SK-N-SH (cell line): ENCODE measurements at regions not wholly inside any gene's neighbourhood (a gene's known extent, or its start where the extent isn't known, plus 50 kb on each side); places are given as distances from the start of the nearest gene placed in this dataset.

ENCODE experiments used
- small RNA-seq, 7 experiments: library from RNA; depleted of rRNA; stranded (forward); fragments of <200 nt; gene quantifications; one replicate each; pipeline ENCODE3, GENCODE V24; 2012

Small RNA genes lying in the stretch of these regions (small RNA-seq; reads per million reads assigned to genes)
- 0 reads per million in 7 experiments for gene RN7SKP31
- gene RNU6-985P, result 0 reads per million in 7 experiments
